Fibroblast of pulmonary artery (primary cell): ENCODE measurements at regions not wholly inside any gene's neighbourhood (a gene's known extent, or its start where the extent isn't known, plus 50 kb on each side); places are given as distances from the start of the nearest gene placed in this dataset.
A peak's percentile ranks its signal among the peaks of the same experiment; 100 is the strongest.

Source experiments
- DNase-seq: peaks from one replicate; pipeline ENCODE4 v3.0.0-alpha.2; 2010; ENCODE audit warnings: low read depth
- H3K4me3 ChIP-seq: replicated peaks from 2 replicates; pipeline ENCODE4 v1.5.1; 2011; ENCODE audit warnings: low read depth, mild to moderate bottlenecking, control low read depth, low read length, moderate library complexity
- CTCF ChIP-seq: IDR thresholded peaks from 2 replicates; pipeline ENCODE4 v1.5.1; 2011; ENCODE audit warnings: mild to moderate bottlenecking, control low read depth, low read length, inconsistent platforms; ENCODE audit errors: missing control alignments

GRCh38 chr9:91001146-91001611, 199.6 kb downstream of the SYK start:
- peak; percentile 44 for DNase-seq
- no peak for TF ChIP-seq CTCF
- no peak overlapping the region for H3K4me3 ChIP-seq

- no peak for DNase-seq
- H3K4me3 ChIP-seq = no peak overlapping the region
- peak; percentile 14 for TF ChIP-seq CTCF
These were observed 202.9 kb downstream of the SYK start for GRCh38 chr9:91004484-91004883.

GRCh38 chr9:91004992-91005391, 203.4 kb downstream of the SYK start:
- no peak overlapping the region for H3K4me3 ChIP-seq
- no peak for TF ChIP-seq CTCF
- DNase-seq = no peak

GRCh38 chr9:91006046-91006445, 204.4 kb downstream of the SYK start:
- TF ChIP-seq CTCF = no peak
- no peak for DNase-seq
- H3K4me3 ChIP-seq = no peak overlapping the region

- DNase-seq = no peak
- H3K4me3 ChIP-seq = no peak overlapping the region
- TF ChIP-seq CTCF = no peak
These were observed 206.9 kb downstream of the SYK start for GRCh38 chr9:91008568-91008967.

- H3K4me3 ChIP-seq = no peak overlapping the region
- TF ChIP-seq CTCF = no peak
- DNase-seq = no peak
These were observed 210.3 kb downstream of the SYK start for GRCh38 chr9:91011891-91012290.
